ENCODE measurements at regions not wholly inside any gene's neighbourhood (a gene's known extent, or its start where the extent isn't known, plus 50 kb on each side); places are given as distances from the start of the nearest gene placed in this dataset.

DNA sequence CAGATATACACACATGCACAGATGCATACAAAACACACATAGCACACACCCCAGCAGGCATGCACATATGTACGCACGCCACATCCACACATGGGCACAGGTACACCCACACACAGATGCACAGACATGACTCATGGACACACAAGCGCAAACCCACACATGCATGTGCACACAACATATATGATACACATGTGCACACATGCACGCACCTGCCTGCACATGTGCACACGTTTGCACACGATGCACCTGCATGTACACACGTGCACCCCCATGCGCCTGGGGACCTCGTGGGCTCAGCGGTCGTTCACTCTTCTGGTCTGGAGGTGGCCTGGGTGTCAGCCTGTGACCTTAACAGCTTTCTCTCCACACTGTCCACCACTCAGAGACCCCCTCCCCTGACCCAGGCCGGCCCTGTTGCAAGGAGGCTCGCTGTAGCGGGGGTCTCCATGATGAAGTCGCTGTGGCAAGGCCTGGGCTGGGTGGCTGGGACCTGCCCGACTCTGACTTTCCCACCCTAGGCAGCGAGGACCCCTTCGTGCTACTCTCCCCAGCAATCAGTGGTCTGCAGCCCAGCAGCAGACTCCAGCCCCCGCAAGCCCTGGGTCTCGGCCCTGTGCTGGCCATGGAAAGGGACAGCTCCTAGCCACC lies 92.1 kb upstream of the TTC34 start:
- DNase-seq (no peak), ATAC-seq (ENCODE audit: low read depth) (no peak)
- Histone ChIP-seq H3K27me3 (replicated peaks in 1 of 4; ENCODE audit: control extremely low read depth in 1 of 4, control insufficient read depth in 3 of 4, insufficient read depth in 4 of 4, low read length in 3 of 4) (peaks cover 0 to 1% (median 0%) of the 10 kb centered on the region in 4 experiments), H3K36me3 (replicated peaks in 1 of 2; ENCODE audit: control extremely low read depth in 1 of 2, control insufficient read depth in 1 of 2, extremely low read depth in 1 of 2, insufficient read depth in 2 of 2, low read length in 1 of 2) (no peaks in the 10 kb centered on the region), H3K9ac (ENCODE audit: low read length) (no peak overlapping the region), H3K4me1 (ENCODE audit: control insufficient read depth in 2 of 2, insufficient read depth in 2 of 2, low read length in 2 of 2) (no peaks in the 10 kb centered on the region), H3K27ac (ENCODE audit: low read length in 2 of 2) (no peak overlapping the region), H4K20me1 (ENCODE audit: control insufficient read depth, insufficient read depth, low read length, poor library complexity, severe bottlenecking) (no peaks in the 10 kb centered on the region), H3K4me2 (replicated peaks; ENCODE audit: low read depth, low read length, poor library complexity, severe bottlenecking) (no peak overlapping the region), H3K79me2 (ENCODE audit: control insufficient read depth, insufficient read depth, low read length) (no peaks in the 10 kb centered on the region), H2AFZ (ENCODE audit: insufficient read depth, low read depth, low read length, poor library complexity, severe bottlenecking) (no peak overlapping the region), H3K4me3 (ENCODE audit: control extremely low read depth in 1 of 5, extremely low read depth in 1 of 5, insufficient read depth in 1 of 5, low read depth in 2 of 5, low read length in 4 of 5) (no peak overlapping the region), H3K9me3 (ENCODE audit: control extremely low read depth in 1 of 3, control insufficient read depth in 2 of 3, insufficient read depth in 1 of 3, low read length in 2 of 3) (peaks cover 0 to 18% (median 0%) of the 10 kb centered on the region in 3 donors)
- ChIA-PET POLR2A (no interaction called here), CTCF (no interaction called here)
- no peak for TF ChIP-seq EZH2 (IDR thresholded peaks at IDR 0.05; ENCODE audit: borderline replicate concordance, insufficient read depth, low read depth, low read length, poor library complexity, severe bottlenecking)
- TF ChIP-seq, protein P1, sequence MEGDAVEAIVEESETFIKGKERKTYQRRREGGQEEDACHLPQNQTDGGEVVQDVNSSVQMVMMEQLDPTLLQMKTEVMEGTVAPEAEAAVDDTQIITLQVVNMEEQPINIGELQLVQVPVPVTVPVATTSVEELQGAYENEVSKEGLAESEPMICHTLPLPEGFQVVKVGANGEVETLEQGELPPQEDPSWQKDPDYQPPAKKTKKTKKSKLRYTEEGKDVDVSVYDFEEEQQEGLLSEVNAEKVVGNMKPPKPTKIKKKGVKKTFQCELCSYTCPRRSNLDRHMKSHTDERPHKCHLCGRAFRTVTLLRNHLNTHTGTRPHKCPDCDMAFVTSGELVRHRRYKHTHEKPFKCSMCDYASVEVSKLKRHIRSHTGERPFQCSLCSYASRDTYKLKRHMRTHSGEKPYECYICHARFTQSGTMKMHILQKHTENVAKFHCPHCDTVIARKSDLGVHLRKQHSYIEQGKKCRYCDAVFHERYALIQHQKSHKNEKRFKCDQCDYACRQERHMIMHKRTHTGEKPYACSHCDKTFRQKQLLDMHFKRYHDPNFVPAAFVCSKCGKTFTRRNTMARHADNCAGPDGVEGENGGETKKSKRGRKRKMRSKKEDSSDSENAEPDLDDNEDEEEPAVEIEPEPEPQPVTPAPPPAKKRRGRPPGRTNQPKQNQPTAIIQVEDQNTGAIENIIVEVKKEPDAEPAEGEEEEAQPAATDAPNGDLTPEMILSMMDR (IDR thresholded peaks at IDR 0.05) = no peak
- intact Hi-C loops (cut with micrococcal nuclease) = no loop called here
- no peak overlapping the region for H3K27ac Mint-ChIP-seq
- peaks cover 8% of the 10 kb centered on the region for H3K27me3 Mint-ChIP-seq
- no peaks in the 10 kb centered on the region for H3K9me3 Mint-ChIP-seq (ENCODE audit: insufficient read depth)
- WGBS (ENCODE audit: insufficient coverage) = 91% methylated on average over 20 of the region's 20 CpGs
- no peaks in the 10 kb centered on the region for H3K4me1 Mint-ChIP-seq
- H3K4me3 Mint-ChIP-seq = no peak overlapping the region

- Histone ChIP-seq H2AFZ (ENCODE audit: insufficient read depth, low read depth, low read length, poor library complexity, severe bottlenecking) (no peak overlapping the region), H3K79me2 (ENCODE audit: control insufficient read depth, insufficient read depth, low read length) (no peaks in the 10 kb centered on the region), H3K9me3 (ENCODE audit: control extremely low read depth in 1 of 3, control insufficient read depth in 2 of 3, insufficient read depth in 1 of 3, low read length in 2 of 3) (peaks cover 0 to 18% (median 0%) of the 10 kb centered on the region in 3 donors), H3K4me2 (replicated peaks; ENCODE audit: low read depth, low read length, poor library complexity, severe bottlenecking) (no peak overlapping the region), H3K4me1 (ENCODE audit: control insufficient read depth in 2 of 2, insufficient read depth in 2 of 2, low read length in 2 of 2) (no peaks in the 10 kb centered on the region), H3K27ac (ENCODE audit: low read length in 2 of 2) (no peak overlapping the region), H3K9ac (ENCODE audit: low read length) (no peak overlapping the region), H3K4me3 (ENCODE audit: control extremely low read depth in 1 of 5, extremely low read depth in 1 of 5, insufficient read depth in 1 of 5, low read depth in 2 of 5, low read length in 4 of 5) (no peak overlapping the region), H3K27me3 (replicated peaks in 1 of 4; ENCODE audit: control extremely low read depth in 1 of 4, control insufficient read depth in 3 of 4, insufficient read depth in 4 of 4, low read length in 3 of 4) (no peaks in the 10 kb centered on the region), H4K20me1 (ENCODE audit: control insufficient read depth, insufficient read depth, low read length, poor library complexity, severe bottlenecking) (no peaks in the 10 kb centered on the region), H3K36me3 (replicated peaks in 1 of 2; ENCODE audit: control extremely low read depth in 1 of 2, control insufficient read depth in 1 of 2, extremely low read depth in 1 of 2, insufficient read depth in 2 of 2, low read length in 1 of 2) (no peaks in the 10 kb centered on the region)
- no peaks in the 10 kb centered on the region for H3K4me1 Mint-ChIP-seq
- ATAC-seq (ENCODE audit: low read depth) (no peak), DNase-seq (no peak)
- TF ChIP-seq EZH2 (IDR thresholded peaks at IDR 0.05; ENCODE audit: borderline replicate concordance, insufficient read depth, low read depth, low read length, poor library complexity, severe bottlenecking) = no peak
- TF ChIP-seq, protein P1 (IDR thresholded peaks at IDR 0.05) = no peak
- WGBS (ENCODE audit: insufficient coverage) = 77% methylated on average over 26 of the region's 27 CpGs
- no peak overlapping the region for H3K4me3 Mint-ChIP-seq
- intact Hi-C loops (cut with micrococcal nuclease) = no loop called here
- H3K9me3 Mint-ChIP-seq (ENCODE audit: insufficient read depth) = no peaks in the 10 kb centered on the region
- no peak overlapping the region for H3K27ac Mint-ChIP-seq
- POLR2A ChIA-PET = no interaction called here
- CTCF ChIA-PET = no interaction called here
- peaks cover 3% of the 10 kb centered on the region for H3K27me3 Mint-ChIP-seq
Observed at GRCh38 chr1:2894381-2895041, 93.0 kb upstream of the TTC34 start.
